HG03280 (cell line): ENCODE measurements at regions not wholly inside any gene's neighbourhood (a gene's known extent, or its start where the extent isn't known, plus 50 kb on each side); places are given as distances from the start of the nearest gene placed in this dataset.

ENCODE experiments used
- ATAC-seq: cut with Tn5 transposase; IDR thresholded peaks from one replicate; pipeline ENCODE4 v1.9.1; 2021; ENCODE audit warnings: mild to moderate bottlenecking, moderate library complexity; ENCODE audit not compliant: unreplicated experiment

GRCh38 chr6:139650941-139651340 is 276.5 kb upstream of the CITED2 start:
- no peak for ATAC-seq

- ATAC-seq = no peak
Observed at GRCh38 chr6:139649732-139650131, 275.3 kb upstream of the CITED2 start.

GRCh38 chr6:139649128-139649527 is 274.7 kb upstream of the CITED2 start:
- ATAC-seq = no peak

GRCh38 chr6:139648430-139649000 is 274.1 kb upstream of the CITED2 start:
- ATAC-seq = no peak

GRCh38 chr6:139647841-139648240 is 273.4 kb upstream of the CITED2 start:
- no peak for ATAC-seq

GRCh38 chr6:139647016-139647415 is 272.6 kb upstream of the CITED2 start:
- no peak for ATAC-seq

GRCh38 chr6:139644821-139645220 is 270.4 kb upstream of the CITED2 start:
- no peak for ATAC-seq

- no peak for ATAC-seq
Observed at GRCh38 chr6:139643986-139644385, 269.5 kb upstream of the CITED2 start.

- ATAC-seq = no peak
Observed at GRCh38 chr6:139642346-139642745, 267.9 kb upstream of the CITED2 start.

GRCh38 chr6:139641376-139641775 is 266.9 kb upstream of the CITED2 start:
- ATAC-seq = no peak

GRCh38 chr6:139640921-139641320 is 266.5 kb upstream of the CITED2 start:
- no peak for ATAC-seq

GRCh38 chr6:139640448-139640847 is 266.0 kb upstream of the CITED2 start:
- ATAC-seq = peak; percentile 89

GRCh38 chr6:139639507-139639906 is 265.1 kb upstream of the CITED2 start:
- no peak for ATAC-seq

GRCh38 chr6:139638179-139638941 is 263.9 kb upstream of the CITED2 start:
- no peak for ATAC-seq

- ATAC-seq = no peak
Observed at GRCh38 chr6:139637766-139638165, 263.3 kb upstream of the CITED2 start.

- ATAC-seq = no peak
Observed at GRCh38 chr6:139636391-139636790, 261.9 kb upstream of the CITED2 start.

- no peak for ATAC-seq
Observed at GRCh38 chr6:139635401-139636130, 261.1 kb upstream of the CITED2 start.

GRCh38 chr6:139632840-139633239 is 258.4 kb upstream of the CITED2 start:
- ATAC-seq = no peak

- no peak for ATAC-seq
Observed at GRCh38 chr6:139628270-139628669, 253.8 kb upstream of the CITED2 start.

- ATAC-seq = no peak
Observed at GRCh38 chr6:139627091-139627490, 252.6 kb upstream of the CITED2 start.

GRCh38 chr6:139625998-139626975 is 251.8 kb upstream of the CITED2 start:
- no peak for ATAC-seq
